G401.6 (cell line): ENCODE measurements at regions not wholly inside any gene's neighbourhood (a gene's known extent, or its start where the extent isn't known, plus 50 kb on each side); places are given as distances from the start of the nearest gene placed in this dataset.
"Not testable (repeated sequence)": the region's sequence is repeated elsewhere in the genome, so short reads cannot be mapped to it uniquely, and the experiment has no call there.

Source experiments
- FAIRE-seq: peaks from 2 replicates; lab custom pipeline; 2012; peaks lifted over from hg19 to GRCh38; lab: Jason Lieb, UNC

GRCh38 chr6:55955684-55956083 is 80.3 kb upstream of the BMP5 start:
- no peak for FAIRE-seq

GRCh38 chr6:55954436-55954835 is 79.0 kb upstream of the BMP5 start:
- FAIRE-seq = no peak

- FAIRE-seq = no peak
Observed at GRCh38 chr6:55953335-55953734, 77.9 kb upstream of the BMP5 start.

- FAIRE-seq = no peak
Observed at GRCh38 chr6:55950071-55950814, 74.9 kb upstream of the BMP5 start.

GRCh38 chr6:55943329-55943728 is 67.9 kb upstream of the BMP5 start:
- no peak for FAIRE-seq

GRCh38 chr6:55941702-55942101 is 66.3 kb upstream of the BMP5 start:
- FAIRE-seq = no peak

GRCh38 chr6:55937951-55938690 is 62.7 kb upstream of the BMP5 start:
- FAIRE-seq = no peak

GRCh38 chr6:55937261-55937947 is 62.0 kb upstream of the BMP5 start:
- FAIRE-seq = no peak

GRCh38 chr6:55931101-55931500 is 55.7 kb upstream of the BMP5 start:
- no peak for FAIRE-seq

- FAIRE-seq = not testable (repeated sequence)
Observed at GRCh38 chr6:55927713-55928112, 52.3 kb upstream of the BMP5 start.

GRCh38 chr6:55925292-55925691 is 49.9 kb upstream of the BMP5 start:
- FAIRE-seq = no peak
